ENCODE measurements at regions not wholly inside any gene's neighbourhood (a gene's known extent, or its start where the extent isn't known, plus 50 kb on each side); places are given as distances from the start of the nearest gene placed in this dataset.

GRCh38 chr4:81634165-81634564, 162.5 kb upstream of the RASGEF1B start:
- Histone ChIP-seq H3K27ac (ENCODE audit: low read length) (no peak overlapping the region), H3K27me3 (ENCODE audit: control insufficient read depth, insufficient read depth, low read length) (no peaks in the 10 kb centered on the region), H3K36me3 (ENCODE audit: control insufficient read depth, insufficient read depth, low read length) (no peaks in the 10 kb centered on the region), H3K4me3 (ENCODE audit: low read depth in 2 of 2, low read length in 2 of 2) (no peak overlapping the region), H3K4me1 (ENCODE audit: control insufficient read depth, insufficient read depth, low read length) (no peaks in the 10 kb centered on the region), H3K9me3 (ENCODE audit: control insufficient read depth, insufficient read depth, low read depth, low read length) (no peaks in the 10 kb centered on the region)
- POLR2A ChIA-PET = no interaction called here
- no TSS peak for BruUV-seq (replicated peaks)
- TF ChIP-seq TCF7L2 (IDR thresholded peaks at IDR 0.05; ENCODE audit: low read depth, low read length) = no peak
- TF ChIP-seq CTCF (IDR thresholded peaks at IDR 0.05) = no peak
- TF ChIP-seq POLR2AphosphoS5 (IDR thresholded peaks at IDR 0.05; ENCODE audit: low read depth, low read length) = no peak
- no peak for TF ChIP-seq SIN3A (IDR thresholded peaks at IDR 0.05; ENCODE audit: borderline replicate concordance, insufficient read depth, low read depth, low read length)
- no peak for TF ChIP-seq REST (IDR thresholded peaks at IDR 0.05; ENCODE audit: insufficient read depth in 1 of 2, low read depth in 2 of 2, low read length in 1 of 2)
- intact Hi-C loops (cut with micrococcal nuclease; ENCODE audit: unreplicated experiment) = loop anchor here (10.0 kb wide), 1 partner anchor 59 kb away; no protein-coding TSS in a partner anchor
- in situ Hi-C loops (cut with HindIII; ENCODE audit: low pct_unique_long_range_greater_than_20kb, low sequenced_read_pairs) = no loop called here
- DNase-seq (ENCODE audit: low read depth, low spot score) (no peak), ATAC-seq (no peak)
- CTCF ChIA-PET = no interaction called here

- no peak overlapping the region for H3K27ac ChIP-seq (ENCODE audit: low read length)
Observed at GRCh38 chr4:81632581-81633299, 161.0 kb upstream of the RASGEF1B start.

GRCh38 chr4:81631958-81632441, 160.3 kb upstream of the RASGEF1B start:
- Histone ChIP-seq H3K27me3 (ENCODE audit: control insufficient read depth, insufficient read depth, low read length) (no peaks in the 10 kb centered on the region), H3K4me1 (ENCODE audit: control insufficient read depth, insufficient read depth, low read length) (no peaks in the 10 kb centered on the region), H3K4me3 (ENCODE audit: low read depth in 2 of 2, low read length in 2 of 2) (no peak overlapping the region), H3K9me3 (ENCODE audit: control insufficient read depth, insufficient read depth, low read depth, low read length) (no peaks in the 10 kb centered on the region), H3K27ac (ENCODE audit: low read length) (no peak overlapping the region), H3K36me3 (ENCODE audit: control insufficient read depth, insufficient read depth, low read length) (no peaks in the 10 kb centered on the region)
- BruUV-seq (replicated peaks) = no TSS peak
- POLR2A ChIA-PET = no interaction called here
- intact Hi-C loops (cut with micrococcal nuclease; ENCODE audit: unreplicated experiment) = loop anchor here (10.0 kb wide), 1 partner anchor 57 kb away; no protein-coding TSS in a partner anchor
- TF ChIP-seq CTCF (IDR thresholded peaks at IDR 0.05) (no peak), REST (IDR thresholded peaks at IDR 0.05; ENCODE audit: insufficient read depth in 1 of 2, low read depth in 2 of 2, low read length in 1 of 2) (no peak), TCF7L2 (IDR thresholded peaks at IDR 0.05; ENCODE audit: low read depth, low read length) (no peak), SIN3A (IDR thresholded peaks at IDR 0.05; ENCODE audit: borderline replicate concordance, insufficient read depth, low read depth, low read length) (no peak)
- in situ Hi-C loops (cut with HindIII; ENCODE audit: low pct_unique_long_range_greater_than_20kb, low sequenced_read_pairs) = no loop called here
- no peak for ATAC-seq
- CTCF ChIA-PET = no interaction called here
- no peak for DNase-seq (ENCODE audit: low read depth, low spot score)

More at GRCh38 chr4:81632581-81633299, 161.0 kb upstream of the RASGEF1B start:
- H3K9me3 ChIP-seq (ENCODE audit: control insufficient read depth, insufficient read depth, low read depth, low read length) = no peaks in the 10 kb centered on the region
- in situ Hi-C loops (cut with HindIII; ENCODE audit: low pct_unique_long_range_greater_than_20kb, low sequenced_read_pairs) = no loop called here
- CTCF ChIA-PET = no interaction called here
- intact Hi-C loops (cut with micrococcal nuclease; ENCODE audit: unreplicated experiment) = loop anchor here (10.0 kb wide), 1 partner anchor 58 kb away; no protein-coding TSS in a partner anchor
- no peaks in the 10 kb centered on the region for H3K27me3 ChIP-seq (ENCODE audit: control insufficient read depth, insufficient read depth, low read length)
- no TSS peak for BruUV-seq (replicated peaks)
- POLR2A ChIA-PET = no interaction called here
- no peak overlapping the region for H3K4me3 ChIP-seq (ENCODE audit: low read depth in 2 of 2, low read length in 2 of 2)
- no peak for DNase-seq (ENCODE audit: low read depth, low spot score)
- no peaks in the 10 kb centered on the region for H3K36me3 ChIP-seq (ENCODE audit: control insufficient read depth, insufficient read depth, low read length)
- no peaks in the 10 kb centered on the region for H3K4me1 ChIP-seq (ENCODE audit: control insufficient read depth, insufficient read depth, low read length)
- no peak for ATAC-seq
- TF ChIP-seq TCF7L2 (IDR thresholded peaks at IDR 0.05; ENCODE audit: low read depth, low read length) = no peak

Measured in Panc1 (cell line).